AG04450 (cell line): ENCODE measurements at regions not wholly inside any gene's neighbourhood (a gene's known extent, or its start where the extent isn't known, plus 50 kb on each side); places are given as distances from the start of the nearest gene placed in this dataset.

ENCODE experiments used
- CTCF ChIA-PET: fragments of 300-600, 350-600 bp; formaldehyde crosslinking; extraction: SDS; loops from one replicate; lab custom pipeline; 2022; ENCODE audit warnings: antibody characterized with exemption, inconsistent platforms; lab: Charles Lee
- POLR2A ChIA-PET: fragments of 350-600 bp; formaldehyde crosslinking; extraction: SDS; loops from one replicate; lab custom pipeline; 2021; ENCODE audit warnings: antibody characterized with exemption, inconsistent platforms; lab: Yijun Ruan, JAX
- DNase-seq: peaks from one replicate; pipeline ENCODE4 v3.0.0-alpha.2; 2011; ENCODE audit warnings: low read depth, low spot score
- H3K27ac ChIP-seq: one replicate; pipeline ENCODE4 v1.5.1; 2012; ENCODE audit warnings: low read depth, low read length, control low read depth
- H3K27me3 ChIP-seq: one replicate; pipeline ENCODE4 v1.6.0; 2012; ENCODE audit warnings: low read length; ENCODE audit not compliant: control insufficient read depth, insufficient read depth
- H3K4me3 ChIP-seq: 2 replicates; pipeline ENCODE4 v1.5.1; 2011; ENCODE audit warnings: mild to moderate bottlenecking, low read depth, low read length, control low read depth
- H3K9me3 ChIP-seq: 2 replicates; pipeline ENCODE4 v1.5.1; 2012; ENCODE audit warnings: low read length; ENCODE audit not compliant: control insufficient read depth, insufficient read depth
- CTCF ChIP-seq: IDR thresholded peaks from 2 replicates; pipeline ENCODE4 v1.5.1; 2011; ENCODE audit warnings: low read depth, low read length, control low read depth, inconsistent platforms

GRCh38 chr22:49235463-49236300 lies 592.0 kb downstream of the BRD1 start:
- peaks cover 97% of the 10 kb centered on the region for H3K9me3 ChIP-seq
- no peak for TF ChIP-seq CTCF
- DNase-seq = no peak
- no peak overlapping the region for H3K4me3 ChIP-seq
- H3K27ac ChIP-seq = no peak overlapping the region
- ChIA-PET CTCF (no interaction called here), POLR2A (no interaction called here)
- H3K27me3 ChIP-seq = no peaks in the 10 kb centered on the region

GRCh38 chr22:49234459-49234858 lies 593.2 kb downstream of the BRD1 start:
- Histone ChIP-seq H3K4me3 (no peak overlapping the region), H3K27ac (no peak overlapping the region), H3K9me3 (peaks cover 95% of the 10 kb centered on the region), H3K27me3 (no peaks in the 10 kb centered on the region)
- POLR2A ChIA-PET = no interaction called here
- TF ChIP-seq CTCF = no peak
- CTCF ChIA-PET = no interaction called here
- DNase-seq = no peak

- ChIA-PET CTCF (no interaction called here), POLR2A (no interaction called here)
- Histone ChIP-seq H3K9me3 (peaks cover 95% of the 10 kb centered on the region), H3K27ac (no peak overlapping the region), H3K4me3 (no peak overlapping the region), H3K27me3 (no peaks in the 10 kb centered on the region)
- DNase-seq = no peak
- no peak for TF ChIP-seq CTCF
Measured at GRCh38 chr22:49233507-49234100, 594.1 kb downstream of the BRD1 start.

GRCh38 chr22:49232319-49233067 lies 595.2 kb downstream of the BRD1 start:
- POLR2A ChIA-PET = no interaction called here
- CTCF ChIA-PET = no interaction called here

More at GRCh38 chr22:49232319-49233067, 595.2 kb downstream of the BRD1 start:
- DNase-seq = no peak
- no peak overlapping the region for H3K4me3 ChIP-seq
- no peak overlapping the region for H3K27ac ChIP-seq
- H3K27me3 ChIP-seq = no peaks in the 10 kb centered on the region
- no peak for TF ChIP-seq CTCF
- peaks cover 94% of the 10 kb centered on the region for H3K9me3 ChIP-seq
